Erythroblast (primary cell): ENCODE measurements at regions not wholly inside any gene's neighbourhood (a gene's known extent, or its start where the extent isn't known, plus 50 kb on each side); places are given as distances from the start of the nearest gene placed in this dataset.

Experiments used
- GATA1 ChIP-seq: IDR thresholded peaks from 2 replicates; pipeline ENCODE4 v1.6.1; 2011; ENCODE audit warnings: low read depth, mild to moderate bottlenecking, control low read depth, low read length, moderate library complexity
- POLR2A ChIP-seq: IDR thresholded peaks from 2 replicates; pipeline ENCODE4 v1.6.1; 2011; ENCODE audit warnings: mild to moderate bottlenecking, low read length

GRCh38 chr14:55921511-55921910 is 196.7 kb upstream of the PELI2 start:
- TF ChIP-seq POLR2A: no peak
- TF ChIP-seq GATA1: no peak
